Thyroid gland (tissue), 4 donors: ENCODE measurements at regions not wholly inside any gene's neighbourhood (a gene's known extent, or its start where the extent isn't known, plus 50 kb on each side); places are given as distances from the start of the nearest gene placed in this dataset.
"Not testable (repeated sequence)": the region's sequence is repeated elsewhere in the genome, so short reads cannot be mapped to it uniquely, and the experiment has no call there.

Source experiments
- POLR2A ChIP-seq, 2 donors: fragments of 450-650 bp; IDR thresholded peaks; one replicate each; pipeline ENCODE4 v1.6.1; 2017; ENCODE audit warnings: antibody characterized with exemption in 2 of 2, mild to moderate bottlenecking in 2 of 2, moderate library complexity in 1 of 2
- TF ChIP-seq, protein P1 (sequence below), 6 experiments: fragments of 200-600 bp in 3 of 6; fragments of 450-650 bp in 3 of 6; sonication (generic) in 3 of 6; IDR thresholded peaks; one replicate each; pipeline ENCODE4 v1.5.1; 2016 to 2019; ENCODE audit warnings: antibody characterized with exemption in 6 of 6, mild to moderate bottlenecking in 2 of 6, inconsistent platforms in 1 of 6, moderate library complexity in 1 of 6

DNA sequence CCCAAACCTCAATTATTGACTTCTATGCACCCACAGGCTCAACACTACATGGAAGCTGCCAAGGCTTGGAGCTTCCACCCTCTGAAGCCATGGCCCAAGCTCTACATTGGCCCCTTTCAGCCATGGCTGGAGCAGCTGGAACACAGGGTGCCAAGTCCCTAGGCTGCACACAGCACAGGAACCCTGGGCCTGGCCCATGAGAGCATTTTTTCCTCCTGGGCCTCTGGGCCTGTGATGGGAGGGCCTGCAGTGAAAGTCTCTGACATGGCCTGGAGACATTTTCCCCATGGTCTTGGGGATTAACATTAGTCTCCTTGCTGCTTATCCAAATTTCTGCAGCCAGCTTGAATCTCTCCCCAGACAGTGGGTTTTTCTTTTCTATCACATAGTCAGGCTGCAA lies 100.6 kb upstream of the NAV2 start:
- TF ChIP-seq, protein P1, sequence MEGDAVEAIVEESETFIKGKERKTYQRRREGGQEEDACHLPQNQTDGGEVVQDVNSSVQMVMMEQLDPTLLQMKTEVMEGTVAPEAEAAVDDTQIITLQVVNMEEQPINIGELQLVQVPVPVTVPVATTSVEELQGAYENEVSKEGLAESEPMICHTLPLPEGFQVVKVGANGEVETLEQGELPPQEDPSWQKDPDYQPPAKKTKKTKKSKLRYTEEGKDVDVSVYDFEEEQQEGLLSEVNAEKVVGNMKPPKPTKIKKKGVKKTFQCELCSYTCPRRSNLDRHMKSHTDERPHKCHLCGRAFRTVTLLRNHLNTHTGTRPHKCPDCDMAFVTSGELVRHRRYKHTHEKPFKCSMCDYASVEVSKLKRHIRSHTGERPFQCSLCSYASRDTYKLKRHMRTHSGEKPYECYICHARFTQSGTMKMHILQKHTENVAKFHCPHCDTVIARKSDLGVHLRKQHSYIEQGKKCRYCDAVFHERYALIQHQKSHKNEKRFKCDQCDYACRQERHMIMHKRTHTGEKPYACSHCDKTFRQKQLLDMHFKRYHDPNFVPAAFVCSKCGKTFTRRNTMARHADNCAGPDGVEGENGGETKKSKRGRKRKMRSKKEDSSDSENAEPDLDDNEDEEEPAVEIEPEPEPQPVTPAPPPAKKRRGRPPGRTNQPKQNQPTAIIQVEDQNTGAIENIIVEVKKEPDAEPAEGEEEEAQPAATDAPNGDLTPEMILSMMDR (IDR thresholded peaks at IDR 0.05), result not testable (repeated sequence)
- TF ChIP-seq POLR2A (IDR thresholded peaks at IDR 0.05), result not testable (repeated sequence)
